ENCODE measurements at regions not wholly inside any gene's neighbourhood (a gene's known extent, or its start where the extent isn't known, plus 50 kb on each side); places are given as distances from the start of the nearest gene placed in this dataset.
"Not testable (repeated sequence)": the region's sequence is repeated elsewhere in the genome, so short reads cannot be mapped to it uniquely, and the experiment has no call there.

DNA sequence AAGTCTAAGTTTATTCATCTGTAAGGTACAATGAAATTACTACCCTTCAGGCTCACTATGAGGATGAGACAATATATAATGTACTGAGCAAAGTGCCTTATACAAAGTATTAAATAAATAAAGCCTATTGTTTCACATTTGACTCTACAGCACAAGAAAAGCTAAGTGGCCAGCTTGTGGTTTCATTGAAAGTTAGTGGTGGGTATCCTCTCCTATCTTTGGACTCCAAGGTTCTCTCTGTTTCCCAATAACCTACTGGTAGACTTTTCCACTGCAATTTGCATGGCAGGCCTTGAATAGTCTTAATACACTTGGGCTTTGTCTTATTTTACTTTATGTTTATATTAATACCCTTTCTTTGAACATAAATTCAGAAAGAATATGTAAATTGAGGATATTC lies 262.7 kb downstream of the DEPDC1B start:
- DNase-seq, result no peak

DNA sequence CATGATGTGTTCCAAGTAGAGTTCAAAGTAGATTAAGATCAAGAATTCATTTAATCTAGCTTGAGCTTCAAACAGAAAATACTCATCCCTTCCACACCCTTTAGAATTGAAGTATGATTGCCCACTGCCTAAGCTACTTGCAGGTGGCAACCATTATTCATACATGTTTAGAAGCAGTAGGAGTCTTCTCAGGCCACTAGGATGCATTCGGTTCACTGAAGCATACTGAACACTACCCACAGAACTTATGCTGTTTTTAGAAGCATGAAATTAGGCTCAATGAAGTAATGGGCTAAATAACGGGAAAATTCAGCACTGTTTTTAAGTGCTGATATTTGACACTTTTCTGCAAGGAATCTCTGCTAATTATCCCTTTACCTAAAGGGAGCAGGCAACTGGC lies 263.4 kb downstream of the DEPDC1B start:
- DNase-seq, result no peak

DNA sequence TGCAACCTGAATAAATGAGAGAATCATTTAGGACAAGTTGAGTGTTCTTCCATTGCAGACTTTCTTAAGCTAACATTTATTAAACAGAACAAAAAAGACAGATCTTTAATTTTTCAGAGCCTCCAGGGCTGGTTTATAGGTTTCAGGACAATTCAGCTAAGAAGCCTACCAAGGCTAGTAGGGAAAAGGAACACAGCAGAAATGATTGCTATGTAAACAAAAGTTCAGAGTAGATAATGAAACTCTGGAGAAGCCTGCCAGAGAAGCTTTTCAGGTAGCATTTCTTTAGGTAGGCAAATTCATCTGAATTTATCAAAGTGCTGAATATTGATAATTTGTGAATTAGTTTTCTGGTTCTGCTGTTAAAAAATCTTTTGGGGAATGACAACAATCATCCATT lies 264.2 kb downstream of the DEPDC1B start:
- no peak for DNase-seq

DNA sequence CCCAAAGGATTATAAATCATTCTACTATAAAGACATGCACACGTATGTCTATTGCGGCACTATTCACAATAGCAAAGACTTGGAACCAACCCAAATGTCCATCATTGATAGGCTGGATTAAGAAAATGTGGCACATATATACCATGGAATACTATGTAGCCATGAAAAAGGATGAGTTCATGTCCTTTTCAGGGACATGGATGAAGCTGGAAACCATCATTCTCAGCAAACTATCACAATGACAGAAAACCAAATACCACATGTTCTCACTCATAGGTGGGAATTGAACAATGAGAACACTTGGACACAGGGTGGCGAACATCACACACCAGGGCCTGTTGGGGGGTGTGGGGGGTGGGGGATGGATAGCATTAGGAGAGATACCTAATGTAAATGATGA lies 273.8 kb downstream of the DEPDC1B start:
- not testable (repeated sequence) for DNase-seq

DNA sequence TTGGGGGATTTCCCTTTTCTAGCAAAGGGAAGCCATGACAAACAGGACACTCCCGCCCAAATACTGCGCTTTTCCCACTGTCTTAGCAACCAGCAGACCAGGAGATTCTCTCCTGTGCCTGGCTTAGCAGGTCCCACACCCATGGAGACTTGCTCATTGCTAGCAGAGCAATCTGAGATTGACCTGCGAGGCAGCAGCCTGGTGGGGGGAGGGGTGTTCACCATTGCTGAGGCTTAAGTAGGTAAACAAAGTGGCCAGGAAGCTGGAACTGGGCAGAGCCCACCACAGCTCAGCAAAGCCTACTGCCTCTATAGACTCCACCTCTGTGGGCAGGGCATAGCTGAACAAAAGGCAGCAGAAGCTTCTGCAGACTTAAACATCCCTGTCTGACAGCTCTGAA lies 279.2 kb downstream of the DEPDC1B start:
- not testable (repeated sequence) for DNase-seq

DNA sequence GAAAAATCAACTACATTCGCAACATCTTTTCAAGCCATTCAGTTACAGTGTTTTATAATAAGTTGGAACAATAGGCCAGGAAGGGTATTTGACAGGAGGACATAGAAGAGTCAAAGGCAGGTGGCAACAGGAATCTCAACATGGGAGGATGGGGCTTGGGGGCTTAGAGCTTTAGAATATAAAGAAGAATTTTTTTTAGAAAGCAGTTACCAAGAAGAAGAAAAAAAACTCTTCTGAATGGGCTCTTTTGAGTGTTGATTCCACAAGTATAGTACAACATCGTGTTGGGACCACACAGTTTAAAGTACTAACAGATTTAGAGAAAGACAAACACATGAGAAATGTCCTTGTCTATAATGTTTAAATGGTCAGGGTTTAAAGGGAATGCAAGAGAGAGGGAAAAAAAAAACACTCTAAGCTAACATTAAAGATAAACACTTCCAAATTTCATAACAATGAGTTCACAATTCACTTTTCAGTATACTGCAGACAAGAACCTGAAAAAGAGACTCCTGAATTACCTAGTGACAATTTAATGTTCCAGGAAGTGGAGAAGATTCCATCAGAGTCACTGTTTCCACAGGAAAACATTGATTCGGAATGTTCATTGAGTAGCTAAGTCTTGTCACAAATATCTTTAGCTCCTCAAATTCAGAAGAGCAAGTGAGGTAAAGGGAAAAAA lies 282.3 kb downstream of the DEPDC1B start:
- DNase-seq, result no peak

DNA sequence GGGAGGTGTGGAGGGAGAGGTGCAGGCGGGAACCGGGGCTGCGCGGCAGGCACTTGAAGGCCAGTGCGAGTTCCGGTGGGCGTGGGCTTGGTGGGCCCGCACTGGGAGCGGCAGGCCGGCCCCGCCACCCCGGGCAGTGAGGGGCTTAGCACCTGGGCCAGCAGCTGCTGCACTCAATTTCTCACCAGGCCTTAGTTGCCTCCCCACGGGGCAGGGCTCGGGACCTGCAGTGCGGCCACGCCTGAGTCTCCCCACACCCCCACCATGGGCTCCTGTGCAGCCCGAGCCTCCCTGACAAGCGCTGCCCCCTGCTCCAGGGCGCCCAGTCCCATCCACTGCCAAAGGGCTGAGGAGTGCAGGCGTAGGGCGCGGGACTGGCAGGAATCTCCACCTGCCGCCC lies 284.5 kb downstream of the DEPDC1B start:
- DNase-seq, result no peak

DNA sequence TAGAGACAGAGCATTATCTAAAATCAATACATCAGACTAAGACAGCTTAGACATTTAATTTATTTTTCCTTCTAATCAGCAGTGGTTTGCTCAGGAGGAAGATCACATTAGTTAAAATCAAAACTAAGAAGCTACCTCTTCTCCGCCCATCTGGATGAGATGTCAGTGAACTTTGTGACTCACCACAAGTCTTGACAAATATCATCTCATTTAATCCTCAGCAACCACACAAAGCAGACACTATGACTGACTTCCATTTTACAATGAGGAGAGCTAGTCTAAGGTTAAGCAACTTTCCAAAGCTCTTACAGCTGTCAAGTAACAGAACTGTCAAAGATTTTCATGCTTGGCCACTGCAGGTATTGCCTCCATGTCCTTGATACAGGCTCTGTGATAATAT lies 289.5 kb downstream of the DEPDC1B start:
- no peak for DNase-seq

DNA sequence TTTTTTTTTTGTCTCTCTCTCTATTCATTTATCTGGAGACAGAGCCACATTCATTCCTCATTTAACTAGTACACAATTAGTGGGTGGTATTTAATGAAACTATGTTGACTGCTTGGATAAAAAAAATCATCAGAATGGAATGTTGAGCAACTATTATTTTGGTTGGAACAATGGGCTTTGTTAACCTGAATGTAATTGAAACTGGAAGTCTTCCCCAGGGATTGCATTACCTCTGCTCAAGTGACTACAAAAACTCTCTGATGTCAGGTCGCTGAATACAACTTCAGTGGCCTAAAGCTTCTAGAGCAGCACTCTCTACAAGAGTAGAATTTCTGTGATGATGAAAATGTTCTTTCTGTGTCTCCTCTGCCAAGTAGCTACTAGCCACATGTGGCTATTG lies 295.8 kb downstream of the DEPDC1B start:
- DNase-seq, result no peak

DNA sequence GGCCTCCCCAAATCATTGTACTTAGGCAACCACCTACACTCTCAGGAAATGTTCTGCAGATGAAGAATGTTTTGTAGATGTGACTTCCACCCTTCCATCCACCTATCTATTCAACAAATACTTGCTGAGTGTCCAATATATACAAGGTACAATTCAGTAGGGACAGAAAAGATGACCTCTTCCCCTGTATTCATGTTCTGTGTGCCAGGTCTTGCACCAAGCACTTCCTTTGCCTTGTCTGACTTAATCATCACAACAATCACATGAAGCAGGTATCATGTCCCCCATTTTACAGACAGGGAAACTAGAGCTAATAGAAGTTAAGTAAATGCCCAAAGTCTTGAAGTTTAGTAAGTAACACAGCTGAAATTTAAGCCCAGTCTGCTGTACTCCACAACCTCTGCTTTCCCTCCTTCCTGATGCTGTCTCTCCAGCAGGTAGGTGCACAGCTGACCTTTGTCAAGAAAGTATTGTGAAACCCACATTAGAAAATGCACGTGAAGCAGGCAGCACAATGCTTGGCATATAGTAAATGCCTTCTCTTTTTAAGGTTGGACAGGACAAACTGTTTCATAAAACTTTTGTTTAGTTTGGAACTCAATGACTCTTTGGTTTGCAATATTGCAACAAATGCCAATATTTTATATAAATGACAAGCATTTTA lies 296.5 kb downstream of the DEPDC1B start:
- no peak for DNase-seq

DNA sequence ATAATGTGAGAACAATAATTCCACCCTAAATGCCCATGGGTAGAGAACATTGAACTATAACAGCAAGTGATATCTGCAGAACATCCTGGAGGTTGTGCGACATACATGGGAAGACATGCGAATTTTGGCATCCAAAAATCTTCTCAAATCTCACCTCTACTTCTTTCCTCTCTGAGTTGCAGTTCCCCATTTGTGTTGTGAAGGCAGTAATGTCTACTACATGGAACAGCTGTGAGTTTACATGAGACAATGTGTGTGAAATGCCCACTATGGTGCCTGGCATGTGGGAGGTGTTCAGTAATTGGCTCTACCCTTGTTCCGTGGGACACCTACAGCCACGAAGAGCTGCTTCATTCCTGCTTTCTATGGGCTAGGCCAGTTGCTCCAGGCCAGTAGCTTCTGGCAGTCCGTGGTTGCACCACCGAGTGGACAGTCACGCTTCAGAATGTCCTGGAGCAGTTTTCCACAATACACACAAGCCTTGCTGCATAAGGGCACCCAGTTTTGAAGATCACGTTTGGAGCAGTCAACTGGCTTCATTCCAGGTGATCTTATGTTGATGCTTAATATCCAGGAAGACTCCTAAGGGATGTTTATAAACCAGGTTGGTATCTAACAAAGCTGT lies 297.7 kb downstream of the DEPDC1B start:
- DNase-seq, result no peak

DNA sequence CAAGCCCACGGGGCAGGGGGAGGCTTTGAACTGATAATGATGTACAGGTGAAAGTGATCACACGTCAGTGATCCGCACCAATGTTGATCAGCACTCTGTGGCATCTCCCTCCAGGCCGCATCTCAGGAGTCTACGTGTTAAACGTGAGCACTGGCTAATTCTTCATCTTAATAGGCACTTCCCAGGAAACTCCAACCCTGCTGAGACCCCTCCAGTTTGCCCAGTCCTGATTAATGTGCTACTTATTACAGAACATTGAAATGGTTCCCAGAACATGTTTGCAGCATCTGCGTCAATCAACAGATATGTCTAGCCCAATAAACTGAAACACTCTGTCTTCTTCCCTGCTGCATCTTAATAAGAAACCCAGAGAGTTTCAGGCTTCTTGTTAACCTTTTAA lies 298.4 kb downstream of the DEPDC1B start:
- DNase-seq, result no peak

DNA sequence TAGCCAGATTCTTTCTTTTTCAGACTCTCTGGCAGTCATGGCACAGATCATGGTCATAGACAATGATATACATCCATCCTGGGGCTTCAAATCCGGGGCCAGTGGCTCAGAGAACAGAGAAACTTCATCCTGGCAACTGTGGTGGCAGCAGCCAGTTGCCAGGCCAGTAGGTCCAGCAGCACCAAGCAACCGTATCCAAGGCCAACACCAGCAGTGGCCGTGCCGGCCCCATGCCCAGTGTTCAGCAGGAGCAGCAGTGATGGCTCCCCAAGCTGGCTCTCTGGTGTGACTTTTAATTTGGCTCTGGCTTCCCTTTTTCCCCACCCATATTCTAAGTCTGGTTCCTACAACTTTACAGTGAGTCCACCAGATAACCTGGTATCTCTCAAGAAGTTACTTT lies 300.5 kb downstream of the DEPDC1B start:
- DNase-seq, result no peak

DNA sequence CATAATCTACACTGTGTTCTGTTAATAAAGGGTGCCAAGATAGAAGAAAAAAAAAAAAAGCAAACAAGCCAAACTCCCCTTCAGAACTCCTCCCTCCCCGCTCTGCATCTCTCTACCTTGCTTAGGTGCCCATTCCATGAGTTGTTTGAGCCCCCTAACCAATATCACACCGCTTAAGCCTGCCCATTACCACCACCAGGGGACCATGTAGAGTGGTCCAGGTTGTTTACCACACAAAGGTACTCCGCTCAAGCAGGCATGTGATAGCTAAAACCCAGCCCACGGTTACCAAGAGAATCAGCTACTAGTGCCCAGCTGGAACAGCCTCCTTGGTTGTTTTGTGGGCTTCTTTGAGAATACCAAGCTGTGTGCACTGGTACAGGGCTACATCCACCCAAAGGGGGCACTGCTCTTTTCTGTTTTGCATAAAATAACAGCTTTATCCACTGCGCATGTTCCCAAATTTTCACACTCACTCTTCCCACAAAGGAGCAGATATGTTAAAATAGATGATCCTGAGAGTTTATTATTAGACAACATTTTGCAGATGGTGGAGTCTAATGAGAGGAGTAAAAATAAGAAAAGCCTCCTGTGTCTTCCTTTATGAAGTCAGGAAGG lies 304.1 kb downstream of the DEPDC1B start:
- DNase-seq, result no peak

DNA sequence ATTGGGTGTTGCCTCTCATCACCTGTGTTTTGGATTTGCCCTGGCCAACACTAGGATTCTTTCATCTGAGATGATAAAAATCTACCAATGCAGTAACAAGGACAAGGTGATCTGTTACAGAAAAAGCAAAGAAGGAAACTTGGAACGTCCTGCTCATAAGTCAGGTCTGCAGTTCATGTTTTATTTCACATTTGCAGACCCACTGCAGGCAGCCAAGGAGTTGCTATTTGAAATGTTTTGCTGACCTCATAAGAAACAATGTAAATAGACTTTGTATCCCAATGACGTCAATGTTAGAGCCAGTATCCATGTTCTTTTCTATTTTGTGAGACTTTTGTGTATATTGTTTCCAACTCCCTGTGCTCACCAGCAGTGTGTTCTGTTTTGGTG lies 312.9 kb downstream of the DEPDC1B start:
- no peak for DNase-seq

DNA sequence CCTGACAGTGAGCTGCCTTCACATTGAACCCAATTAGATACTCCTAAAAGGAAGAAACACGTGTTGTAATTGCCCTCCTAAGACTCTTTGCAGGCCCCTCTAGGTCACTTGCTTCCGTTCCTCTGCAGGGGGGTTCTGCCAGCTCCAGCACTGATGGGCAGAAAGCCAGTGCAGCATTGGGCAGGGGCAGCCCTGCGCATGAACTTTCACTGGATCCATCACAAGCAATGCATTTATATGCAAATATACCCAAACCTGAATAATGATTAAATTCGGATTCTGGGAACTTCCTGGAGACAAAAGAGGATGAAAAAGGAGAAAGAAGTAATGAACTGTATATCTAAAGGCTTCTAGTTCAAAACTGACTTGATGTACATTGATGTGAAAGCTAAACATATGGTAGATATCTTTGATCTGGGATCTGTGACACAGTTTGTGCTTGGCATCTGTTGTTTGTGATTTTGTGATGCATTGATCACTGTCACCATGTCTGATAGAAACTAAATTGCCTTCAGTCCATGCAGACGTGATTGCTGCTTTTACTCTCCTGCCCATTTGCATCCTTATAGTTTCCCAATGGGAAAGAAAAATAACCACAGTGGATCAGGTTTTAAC lies 313.4 kb downstream of the DEPDC1B start:
- peak; percentile 10 for DNase-seq

DNA sequence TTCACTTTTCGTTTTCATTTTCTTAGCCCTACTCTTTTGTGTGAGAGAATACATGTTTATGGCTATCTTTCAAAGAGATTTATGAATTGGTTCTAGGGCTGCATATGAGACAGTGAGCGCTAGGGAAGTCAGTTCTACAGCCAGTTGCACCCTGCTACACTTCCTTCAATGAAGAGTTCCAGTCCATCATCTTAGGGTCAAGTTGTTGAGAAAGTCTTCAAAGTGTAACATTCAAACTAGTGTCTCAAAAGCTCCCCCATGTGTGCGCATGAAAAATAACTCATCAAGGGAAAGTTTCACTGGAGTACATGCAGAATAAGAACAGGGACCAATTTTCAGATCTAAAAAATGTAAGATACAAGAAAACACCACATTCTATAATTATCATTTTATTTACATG lies 317.2 kb downstream of the DEPDC1B start:
- no peak for DNase-seq

DNA sequence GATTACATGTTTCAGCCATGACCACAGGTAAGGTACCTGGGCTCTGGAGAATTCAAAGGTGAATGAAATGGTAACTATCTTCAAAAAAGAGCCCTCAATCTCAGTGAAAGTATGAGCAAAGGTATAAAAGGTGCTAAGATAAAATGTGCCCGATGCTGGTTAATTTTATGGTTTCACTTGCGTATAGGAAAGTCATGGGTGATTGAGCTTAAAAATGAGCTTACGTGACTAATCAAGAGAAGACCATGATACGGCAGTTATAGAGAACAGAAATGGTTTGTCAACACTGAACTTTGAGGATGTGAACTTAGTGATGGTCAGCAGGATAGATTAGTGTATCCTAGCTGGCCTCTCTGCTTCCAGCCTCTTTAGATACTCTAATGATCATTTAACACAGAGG lies 320.1 kb downstream of the DEPDC1B start:
- no peak for DNase-seq

DNA sequence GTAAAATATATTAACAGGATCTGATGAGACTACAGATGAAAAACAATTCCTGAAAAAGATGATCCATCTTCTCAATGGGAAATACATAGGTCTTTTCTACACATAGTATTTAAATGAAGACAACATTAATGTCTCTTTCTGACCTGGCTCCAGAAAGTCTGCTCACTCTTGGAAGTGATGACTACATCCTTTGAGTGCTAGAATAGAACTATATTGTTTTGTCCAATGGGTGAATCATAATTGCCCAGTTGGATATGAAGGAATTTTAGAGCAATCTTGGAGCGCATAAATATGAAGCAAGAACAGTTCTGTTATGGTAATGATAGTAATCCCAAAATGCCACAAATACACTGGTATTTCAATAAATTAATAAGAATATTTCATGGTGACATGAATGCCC lies 322.1 kb downstream of the DEPDC1B start:
- no peak for DNase-seq

DNA sequence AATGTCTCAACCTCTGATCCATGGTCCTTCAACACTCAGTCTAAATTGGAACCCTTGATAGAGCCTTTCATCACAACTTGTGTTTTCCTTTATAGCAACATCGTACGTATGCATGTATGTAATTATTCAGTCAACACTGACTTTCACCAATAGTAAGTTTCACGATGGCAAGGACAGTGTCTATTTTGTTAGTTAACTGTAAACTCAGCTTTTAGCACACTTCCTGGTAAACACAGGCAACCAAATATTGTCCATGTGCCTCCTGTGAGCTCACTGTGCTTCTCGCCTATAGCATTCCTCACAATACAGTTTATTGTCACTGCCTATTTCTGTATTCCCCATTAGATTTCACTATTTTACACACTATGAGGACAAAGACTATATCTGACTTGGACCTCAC lies 323.1 kb downstream of the DEPDC1B start:
- DNase-seq, result no peak

DNA sequence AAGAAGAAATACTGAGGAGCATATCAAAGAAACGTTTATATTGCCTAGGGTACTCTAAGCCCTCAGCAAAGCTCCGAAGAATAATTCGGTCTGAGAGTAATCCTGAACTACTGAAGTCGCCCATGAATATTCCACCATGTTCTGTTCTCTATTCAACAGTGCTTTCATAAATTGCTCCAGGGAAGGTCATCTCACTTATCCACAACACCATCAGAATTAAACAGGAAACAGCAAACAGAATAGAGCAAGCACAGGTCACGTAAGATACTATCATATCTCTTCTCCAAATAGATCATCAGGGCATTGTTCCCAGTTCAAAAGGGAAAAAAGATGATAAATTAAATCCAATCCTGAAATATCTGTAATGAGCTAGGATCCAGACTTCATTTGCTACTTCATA lies 325.6 kb downstream of the DEPDC1B start:
- DNase-seq, result no peak

DNA sequence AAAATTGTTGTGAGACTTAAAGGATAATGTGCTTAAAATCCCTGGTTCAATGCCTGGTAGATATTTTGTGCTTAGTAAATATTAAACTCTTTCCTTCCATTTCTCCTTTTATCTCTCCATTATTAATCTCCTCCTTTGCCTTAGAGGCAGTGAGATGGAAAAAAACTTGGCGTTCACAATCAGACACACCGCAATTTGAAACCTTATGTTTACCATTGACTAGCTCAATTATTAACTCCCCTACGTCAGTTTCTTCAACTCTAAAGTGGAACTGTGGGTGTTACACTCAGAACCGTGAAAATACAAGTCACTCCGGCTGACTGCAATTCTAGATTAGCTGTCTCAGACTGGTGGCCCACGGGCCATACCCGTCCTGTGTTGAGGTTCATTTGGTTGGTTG lies 327.2 kb downstream of the DEPDC1B start:
- DNase-seq, result no peak

DNA sequence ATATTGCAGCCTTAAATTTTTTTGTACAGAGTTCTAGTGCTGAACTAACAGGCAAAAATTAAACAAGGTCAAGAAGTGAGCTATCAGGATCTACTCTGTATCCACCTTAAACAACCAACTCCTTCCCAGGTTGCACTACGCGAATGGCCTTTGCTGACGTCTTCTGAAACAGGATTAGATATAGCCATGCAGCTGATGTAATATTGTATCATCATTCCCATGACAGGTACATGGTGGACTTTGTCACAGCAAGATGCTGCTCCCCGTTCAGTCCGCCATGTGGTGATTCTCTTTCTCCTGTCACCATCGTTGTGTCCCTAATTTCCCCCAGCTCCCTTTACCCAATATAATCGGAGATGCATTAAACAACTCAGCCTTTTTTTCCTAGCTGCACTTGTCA lies 328.9 kb downstream of the DEPDC1B start:
- no peak for DNase-seq

DNA sequence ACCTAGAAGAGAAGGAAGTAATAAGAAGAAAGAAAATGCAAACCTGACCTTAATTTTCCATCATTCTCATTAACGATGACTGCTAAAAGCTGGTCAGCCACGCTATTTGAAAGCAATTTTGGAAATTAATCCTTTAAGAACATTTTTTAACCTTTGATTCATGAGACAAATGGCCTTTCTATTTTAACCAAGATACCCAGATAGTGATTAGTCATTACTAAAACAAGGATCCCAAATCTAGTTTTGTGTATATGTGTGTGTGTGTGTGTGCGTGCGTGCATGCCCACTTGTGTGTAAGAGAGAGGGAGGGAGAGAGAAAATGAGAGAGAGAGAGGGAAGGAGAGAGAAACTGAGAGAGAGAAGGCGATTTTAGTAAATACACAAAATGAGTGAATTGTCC lies 329.5 kb downstream of the DEPDC1B start:
- no peak for DNase-seq
